Aorta (tissue), 5 donors: ENCODE measurements at regions not wholly inside any gene's neighbourhood (a gene's known extent, or its start where the extent isn't known, plus 50 kb on each side); places are given as distances from the start of the nearest gene placed in this dataset.
A peak's percentile ranks its signal among the peaks of the same experiment; 100 is the strongest.

ENCODE experiments used
- ATAC-seq: fragments of 200-7000 bp; cut with Tn5 transposase; one replicate; pipeline ENCODE4 v1.9.1; 2022; ENCODE audit warnings: moderate library complexity; ENCODE audit not compliant: low FRiP score
- DNase-seq, 2 donors: peaks; one replicate each; pipeline ENCODE4 v3.0.0-alpha.2; 2020
- H3K27ac ChIP-seq, 2 donors: one replicate each; pipeline ENCODE4 v1.5.1; 2013; ENCODE audit warnings: low read length in 2 of 2, mild to moderate bottlenecking in 2 of 2, moderate library complexity in 2 of 2, control low read depth in 1 of 2, inconsistent platforms in 1 of 2, low read depth in 1 of 2
- H3K27me3 ChIP-seq, 2 donors: one replicate each; pipeline ENCODE4 v1.6.1; 2013; ENCODE audit warnings: control low read depth in 1 of 2, low read length in 1 of 2, mild to moderate bottlenecking in 1 of 2, moderate library complexity in 1 of 2; ENCODE audit not compliant: insufficient read depth in 2 of 2, control insufficient read depth in 1 of 2
- H3K36me3 ChIP-seq, 2 donors: one replicate each; pipeline ENCODE4 v1.6.1; 2013; ENCODE audit warnings: control low read depth in 1 of 2, low read length in 1 of 2, mild to moderate bottlenecking in 1 of 2; ENCODE audit not compliant: insufficient read depth in 2 of 2, control insufficient read depth in 1 of 2
- H3K4me1 ChIP-seq, 2 donors: one replicate each; pipeline ENCODE4 v1.6.1; 2013; ENCODE audit warnings: low read length in 2 of 2, control low read depth in 1 of 2, mild to moderate bottlenecking in 1 of 2, moderate library complexity in 1 of 2; ENCODE audit not compliant: insufficient read depth in 2 of 2, control insufficient read depth in 1 of 2
- H3K4me3 ChIP-seq, 2 donors: one replicate each; pipeline ENCODE4 v1.5.1; 2013; ENCODE audit warnings: low read length in 2 of 2, control low read depth in 1 of 2, mild to moderate bottlenecking in 1 of 2
- H3K9me3 ChIP-seq: one replicate; pipeline ENCODE4 v1.6.1; 2013; ENCODE audit warnings: mild to moderate bottlenecking, low read length; ENCODE audit not compliant: control insufficient read depth
- WGBS, 2 donors: extraction: QIAGEN DNeasy Blood & Tissue Kit; methylation state at CpG; one replicate each; pipeline ENCODE4 v1.1.7; 2013; 5-methylcytosine and 5-hydroxymethylcytosine counted together
- intact Hi-C, 2 donors: fragments of 100-400 bp; cut with DNase I; formaldehyde crosslinking; loops; one replicate each; pipeline versions ENCODE4 v1.14.2 to v1.15.0; 2022
- donor health status: healthy with polysubstance abuse.
- donor health status: Bipolar disorder and iron deficiency.
- donor health status: DM: no; HTN: no; CAD: no.
- donor health status: DM: no; HTN: no; CAD: no.
- donor health status: DM: yes; HTN: yes; CAD: no.

DNA sequence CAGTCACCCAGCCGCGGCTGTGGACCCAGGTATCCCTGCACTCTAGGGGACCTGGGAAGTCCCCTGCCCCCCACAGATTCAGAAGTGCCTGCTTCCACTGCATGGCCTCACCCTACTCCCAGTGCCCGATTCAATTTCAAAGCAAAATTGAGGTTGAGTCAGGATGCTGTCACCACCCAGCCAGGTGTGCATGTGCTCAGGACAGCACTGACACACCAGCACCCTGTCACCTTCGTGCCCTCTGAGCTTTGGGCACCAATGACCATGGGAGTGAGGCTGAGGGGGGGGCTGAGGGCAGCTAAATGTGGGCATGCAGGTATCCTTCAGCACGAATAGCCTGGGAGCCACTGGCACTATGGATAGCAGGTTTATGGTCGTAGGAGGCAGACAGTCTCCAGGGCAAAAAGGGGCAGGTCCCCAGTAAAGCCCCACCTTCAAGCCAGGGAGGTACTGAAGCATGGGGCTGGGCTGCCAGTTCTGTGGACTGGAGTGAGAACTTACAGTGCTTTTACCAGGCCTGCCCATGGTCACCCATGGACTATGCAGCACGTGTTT is 1151.6 kb upstream of the CDH6 start:
- Histone ChIP-seq H3K9me3 (no peaks in the 10 kb centered on the region), H3K36me3 (no peaks in the 10 kb centered on the region), H3K27me3 (no peaks in the 10 kb centered on the region), H3K4me3 (no peak overlapping the region), H3K27ac (no peak overlapping the region), H3K4me1 (no peaks in the 10 kb centered on the region)
- intact Hi-C loops, result no loop called here
- DNase-seq (no peak), ATAC-seq (peak; percentile 42)
- WGBS, 2 donors, result 76 to 85% methylated on average over 7 of the region's 7 CpGs

DNA sequence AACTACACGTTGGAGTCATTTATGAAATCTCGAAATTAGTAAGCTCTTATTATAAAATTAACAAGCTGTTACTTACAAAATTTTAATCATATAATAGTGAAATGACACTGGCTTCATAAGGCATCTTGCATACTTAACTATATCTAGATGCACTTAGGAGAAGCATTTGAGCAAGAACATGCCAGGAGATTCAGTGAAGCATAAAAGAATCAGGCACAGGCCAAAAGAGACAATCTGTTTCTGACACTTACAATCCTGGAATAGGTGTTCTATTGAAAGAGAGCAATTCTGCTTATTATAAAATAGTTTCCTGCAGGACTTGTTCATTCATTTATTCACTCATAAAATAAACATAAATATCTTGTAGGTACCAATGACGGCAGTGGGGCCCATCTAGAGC is 1152.2 kb upstream of the CDH6 start:
- no peak overlapping the region for H3K4me3 ChIP-seq
- DNase-seq (no peak), ATAC-seq (no peak)
- WGBS, 2 donors, result 91 to 95% methylated on average over 3 of the region's 3 CpGs
- H3K27me3 ChIP-seq, result no peaks in the 10 kb centered on the region
- H3K9me3 ChIP-seq, result no peaks in the 10 kb centered on the region
- H3K36me3 ChIP-seq, result no peaks in the 10 kb centered on the region
- intact Hi-C loops, result no loop called here
- H3K27ac ChIP-seq, result no peak overlapping the region
- H3K4me1 ChIP-seq, result no peaks in the 10 kb centered on the region

DNA sequence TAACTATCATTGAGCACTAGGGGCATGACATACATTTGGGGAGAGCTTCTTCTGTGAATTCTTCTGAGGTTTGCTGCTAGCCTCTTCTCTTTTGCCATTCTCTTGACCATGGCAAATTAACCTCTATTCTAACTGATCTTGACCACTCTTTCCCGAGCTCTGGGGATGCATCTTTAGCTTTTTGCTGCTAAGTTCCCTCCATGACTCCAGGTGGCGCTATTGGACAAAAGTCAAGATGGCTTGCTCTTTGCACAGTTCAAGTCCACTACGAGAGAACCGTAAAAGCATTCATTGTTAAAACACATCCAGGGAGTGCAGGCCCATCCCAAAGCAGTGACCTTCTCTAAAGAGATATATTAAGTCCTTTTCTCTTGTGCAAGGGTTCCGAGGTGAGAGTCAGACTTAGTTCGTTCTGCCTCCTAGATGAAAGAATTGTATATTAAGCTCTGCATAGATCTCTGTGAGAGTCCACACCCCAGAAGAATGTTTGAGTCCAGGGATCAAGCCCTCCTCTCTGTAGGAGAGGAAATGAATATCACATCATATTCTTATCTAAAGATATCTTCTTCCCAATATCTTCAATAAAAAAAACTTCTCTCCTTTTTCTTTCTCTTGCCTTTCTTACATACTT is 1152.9 kb upstream of the CDH6 start:
- Histone ChIP-seq H3K27ac (no peak overlapping the region), H3K36me3 (no peaks in the 10 kb centered on the region), H3K4me3 (no peak overlapping the region), H3K4me1 (no peaks in the 10 kb centered on the region), H3K9me3 (no peaks in the 10 kb centered on the region), H3K27me3 (no peaks in the 10 kb centered on the region)
- 22% methylated on average over 6 of the region's 6 CpGs for WGBS, 2 donors
- no peak for DNase-seq
- intact Hi-C loops, result no loop called here
- no peak for ATAC-seq

DNA sequence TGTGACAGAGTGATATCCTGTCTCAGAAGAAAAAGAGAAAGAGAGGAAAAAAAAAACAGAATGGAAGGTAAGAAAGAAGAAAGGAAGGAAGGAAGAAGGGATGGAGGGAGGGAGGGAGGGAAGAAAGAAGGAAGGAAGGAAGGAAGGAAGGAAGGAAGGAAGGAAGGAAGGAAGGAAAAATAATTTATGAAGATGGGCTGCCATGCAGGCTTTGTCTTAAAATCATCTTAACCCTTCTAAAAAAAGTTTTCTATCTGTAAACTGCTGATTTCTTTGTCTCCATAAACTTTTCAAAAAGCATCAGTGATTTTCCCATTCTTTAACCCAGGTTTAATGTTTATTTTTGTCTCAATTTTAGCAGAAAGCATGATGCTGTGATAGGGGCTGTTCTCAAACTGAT is 1154.1 kb upstream of the CDH6 start:
- ATAC-seq (no peak), DNase-seq (no peak)
- Histone ChIP-seq H3K27ac (no peak overlapping the region), H3K4me1 (no peaks in the 10 kb centered on the region), H3K27me3 (no peaks in the 10 kb centered on the region), H3K9me3 (no peaks in the 10 kb centered on the region), H3K4me3 (no peak overlapping the region), H3K36me3 (no peaks in the 10 kb centered on the region)
- intact Hi-C loops, result no loop called here

DNA sequence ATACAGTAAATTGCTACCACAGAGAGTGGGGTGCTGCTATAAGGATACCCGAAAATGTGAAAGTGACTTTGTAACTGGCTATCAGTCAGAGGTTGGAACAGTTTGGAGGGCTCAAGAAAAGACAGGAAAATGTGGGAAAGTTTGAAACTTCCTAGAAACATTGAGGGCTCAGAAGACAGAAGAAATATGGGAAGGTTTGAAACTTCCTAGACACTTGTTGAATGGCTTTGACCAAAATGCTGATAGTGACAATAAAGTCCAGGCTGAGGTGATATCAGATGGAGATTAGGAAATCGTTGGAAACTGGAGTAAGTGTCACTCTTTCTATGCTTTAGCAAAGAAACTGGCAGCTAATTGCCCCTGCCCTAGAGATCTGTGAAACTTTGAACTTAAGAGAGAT is 1158.6 kb upstream of the CDH6 start:
- no peak for ATAC-seq
- no peaks in the 10 kb centered on the region for H3K4me1 ChIP-seq
- intact Hi-C loops, result no loop called here
- DNase-seq, result no peak
- H3K27ac ChIP-seq, result no peak overlapping the region
- 64 to 71% methylated on average over 2 of the region's 2 CpGs for WGBS, 2 donors
- H3K4me3 ChIP-seq, result no peak overlapping the region
- H3K27me3 ChIP-seq, result no peaks in the 10 kb centered on the region
- H3K9me3 ChIP-seq, result no peaks in the 10 kb centered on the region
- H3K36me3 ChIP-seq, result no peaks in the 10 kb centered on the region

DNA sequence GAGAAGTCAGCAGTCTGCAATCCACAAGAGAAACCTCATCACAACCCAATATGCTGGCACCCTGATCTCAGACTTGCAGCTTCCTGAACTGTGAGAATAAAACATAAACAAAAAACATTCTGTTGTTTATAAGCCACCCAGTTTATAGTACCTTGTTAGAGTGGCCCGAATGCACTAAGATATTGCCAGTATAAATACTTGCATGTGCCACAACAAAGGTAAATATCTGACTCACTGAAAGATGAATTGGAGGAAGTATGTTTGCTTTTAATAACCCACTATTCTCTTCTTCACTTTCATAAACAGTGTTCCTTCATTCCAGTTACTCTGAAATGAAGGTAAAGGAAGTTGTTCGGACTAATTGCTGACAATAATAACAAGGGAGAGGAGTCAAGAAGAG is 1163.4 kb upstream of the CDH6 start:
- 60 to 64% methylated on average over 2 of the region's 2 CpGs for WGBS, 2 donors
- no peaks in the 10 kb centered on the region for H3K4me1 ChIP-seq
- H3K27me3 ChIP-seq, result no peaks in the 10 kb centered on the region
- no peaks in the 10 kb centered on the region for H3K9me3 ChIP-seq
- no peaks in the 10 kb centered on the region for H3K36me3 ChIP-seq
- intact Hi-C loops, result no loop called here
- ATAC-seq (no peak), DNase-seq (no peak)
- H3K4me3 ChIP-seq, result no peak overlapping the region
- H3K27ac ChIP-seq, result no peak overlapping the region

DNA sequence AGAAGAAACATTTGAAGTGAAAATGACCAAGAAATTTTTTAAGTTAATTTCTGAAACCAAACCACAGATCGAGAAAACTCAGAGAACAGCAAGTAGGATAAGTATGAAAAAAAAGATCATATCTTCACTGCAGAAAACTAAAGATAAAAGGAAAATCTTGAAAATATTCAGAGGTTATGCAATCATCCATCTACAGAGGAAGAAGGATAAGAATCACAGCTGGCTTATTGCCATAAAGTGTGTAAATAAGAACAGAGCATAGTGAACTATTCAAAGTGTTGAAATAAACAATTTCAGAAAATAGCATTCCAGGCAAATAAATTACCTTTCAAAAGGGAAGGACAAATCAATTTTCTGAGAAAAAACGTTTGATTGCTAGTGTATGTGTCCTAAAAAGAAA is 1191.7 kb upstream of the CDH6 start:
- ATAC-seq (no peak), DNase-seq (no peak)
- Histone ChIP-seq H3K27ac (no peak overlapping the region), H3K27me3 (no peaks in the 10 kb centered on the region), H3K36me3 (no peaks in the 10 kb centered on the region), H3K4me3 (no peak overlapping the region), H3K9me3 (no peaks in the 10 kb centered on the region), H3K4me1 (no peaks in the 10 kb centered on the region)
- 52 to 55% methylated on average over 2 of the region's 2 CpGs for WGBS, 2 donors
- intact Hi-C loops, result no loop called here

DNA sequence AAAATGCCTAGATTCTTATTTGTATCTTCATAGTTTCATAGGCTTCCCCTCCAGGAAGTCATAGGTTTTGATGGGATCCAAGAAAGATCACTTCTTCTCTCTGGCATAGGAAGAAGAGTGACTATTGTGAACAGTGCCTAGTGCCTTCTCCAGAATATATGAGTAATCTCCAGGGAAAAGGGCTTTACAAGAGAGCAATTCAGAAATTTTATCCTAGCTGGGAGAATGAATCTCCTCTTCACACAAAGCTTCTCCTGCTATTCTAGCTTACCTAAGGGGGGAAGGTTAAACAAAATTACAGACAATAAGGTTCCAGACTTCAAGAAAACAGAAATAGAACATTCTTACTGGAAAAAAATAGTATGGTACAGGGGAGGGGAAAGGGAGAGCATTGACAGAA is 1193.3 kb upstream of the CDH6 start:
- Histone ChIP-seq H3K27me3 (no peaks in the 10 kb centered on the region), H3K9me3 (no peaks in the 10 kb centered on the region), H3K36me3 (no peaks in the 10 kb centered on the region), H3K4me3 (no peak overlapping the region), H3K4me1 (no peaks in the 10 kb centered on the region), H3K27ac (no peak overlapping the region)
- intact Hi-C loops, result no loop called here
- DNase-seq (no peak), ATAC-seq (no peak)

DNA sequence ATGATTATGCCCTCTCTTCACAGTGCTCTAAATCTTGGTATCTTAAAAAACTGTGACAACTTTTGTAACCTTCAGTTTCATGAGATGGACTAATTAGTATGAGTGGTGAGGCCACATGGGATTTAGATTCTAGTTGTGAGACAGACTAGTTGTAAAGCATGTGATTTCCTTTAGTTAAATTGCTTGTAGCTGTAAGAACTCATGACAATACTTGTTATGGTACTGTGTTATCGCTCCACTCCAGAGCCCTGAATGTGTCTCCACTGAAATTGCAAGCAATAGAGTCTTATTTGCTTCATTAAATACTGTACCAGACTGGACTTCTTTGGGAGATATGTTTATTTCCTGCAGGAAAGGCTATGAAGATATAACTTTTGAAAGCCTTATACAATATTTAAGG is 1198.3 kb upstream of the CDH6 start:
- H3K27me3 ChIP-seq, result no peaks in the 10 kb centered on the region
- no peak for ATAC-seq
- DNase-seq, result no peak
- H3K36me3 ChIP-seq, result no peaks in the 10 kb centered on the region
- H3K9me3 ChIP-seq, result no peaks in the 10 kb centered on the region
- no peaks in the 10 kb centered on the region for H3K4me1 ChIP-seq
- WGBS, 2 donors, result 81 to 89% methylated on average over 1 of the region's 1 CpG
- no peak overlapping the region for H3K4me3 ChIP-seq
- no peak overlapping the region for H3K27ac ChIP-seq
- intact Hi-C loops, result no loop called here
